IMR-90 (cell line): ENCODE measurements at regions not wholly inside any gene's neighbourhood (a gene's known extent, or its start where the extent isn't known, plus 50 kb on each side); places are given as distances from the start of the nearest gene placed in this dataset.

ENCODE experiments used
- CHD1 ChIP-seq: IDR thresholded peaks from 2 replicates; pipeline ENCODE4 v1.6.1; 2012; ENCODE audit warnings: low read depth, low read length, improper control_type of control experiment
- CTCF ChIP-seq: conservative IDR thresholded peaks from 2 replicates; pipeline ENCODE4 v1.5.1; 2012; ENCODE audit warnings: mild to moderate bottlenecking, low read depth, low read length, improper control_type of control experiment
- MXI1 ChIP-seq: IDR thresholded peaks from 2 replicates; pipeline ENCODE4 v1.6.1; 2012; ENCODE audit warnings: low read depth, mild to moderate bottlenecking, low read length, moderate library complexity, borderline replicate concordance
- POLR2A ChIP-seq: IDR thresholded peaks from 2 replicates; pipeline ENCODE4 v1.6.1; 2012; ENCODE audit warnings: mild to moderate bottlenecking, low read depth, low read length
- RCOR1 ChIP-seq: IDR thresholded peaks from 2 replicates; pipeline ENCODE4 v1.6.1; 2012; ENCODE audit warnings: mild to moderate bottlenecking, low read length, improper control_type of control experiment; ENCODE audit not compliant: insufficient replicate concordance

- TF ChIP-seq POLR2A (no peak), MXI1 (no peak), CTCF (no peak), CHD1 (no peak), RCOR1 (no peak)
These were observed 670.9 kb upstream of the GCFC2 start for GRCh38 chr2:76381624-76382023.
